ENCODE measurements at regions not wholly inside any gene's neighbourhood (a gene's known extent, or its start where the extent isn't known, plus 50 kb on each side); places are given as distances from the start of the nearest gene placed in this dataset.

DNA sequence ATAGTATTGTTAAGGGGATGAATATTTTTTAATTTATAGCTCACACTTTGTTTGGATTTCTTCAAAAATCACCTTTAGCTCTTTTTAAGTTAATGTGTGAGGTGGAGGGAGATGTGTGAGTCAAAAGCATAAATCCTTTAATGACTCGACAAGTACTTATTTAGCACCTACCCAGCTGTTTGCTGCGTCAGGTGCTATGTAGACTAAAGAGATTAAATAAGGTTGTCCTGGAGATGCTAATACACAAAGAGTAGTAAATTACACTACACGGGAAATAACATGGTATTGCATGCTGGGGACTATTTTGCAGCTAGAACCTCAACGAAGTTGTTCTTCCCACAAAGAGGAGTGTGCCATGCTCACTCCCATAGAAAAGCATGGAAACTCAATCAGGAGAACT is 583.3 kb upstream of the TENM4 start:
- TF ChIP-seq ZFP3 (CRISPR knock-in tag; IDR thresholded peaks at IDR 0.05) (no peak), ZNF8 (CRISPR knock-in tag; IDR thresholded peaks at IDR 0.05) (no peak), ZC3H10 (CRISPR knock-in tag; IDR thresholded peaks at IDR 0.05) (no peak), ARNTL (CRISPR knock-in tag; IDR thresholded peaks at IDR 0.05; ENCODE audit: borderline replicate concordance, low read depth) (no peak), CSDC2 (CRISPR knock-in tag; IDR thresholded peaks at IDR 0.05) (no peak), ZFP30 (CRISPR knock-in tag; IDR thresholded peaks at IDR 0.05) (no peak), RARB (CRISPR knock-in tag; IDR thresholded peaks at IDR 0.05) (no peak), ZNF565 (CRISPR knock-in tag; conservative IDR thresholded peaks at IDR 0.05; ENCODE audit: low read depth) (no peak), ZNF70 (CRISPR knock-in tag; IDR thresholded peaks at IDR 0.05) (no peak), BACH2 (CRISPR knock-in tag; IDR thresholded peaks at IDR 0.05; ENCODE audit: borderline replicate concordance) (no peak), SNAI2 (CRISPR knock-in tag; IDR thresholded peaks at IDR 0.05) (no peak)
- TF ChIP-seq, protein P1, sequence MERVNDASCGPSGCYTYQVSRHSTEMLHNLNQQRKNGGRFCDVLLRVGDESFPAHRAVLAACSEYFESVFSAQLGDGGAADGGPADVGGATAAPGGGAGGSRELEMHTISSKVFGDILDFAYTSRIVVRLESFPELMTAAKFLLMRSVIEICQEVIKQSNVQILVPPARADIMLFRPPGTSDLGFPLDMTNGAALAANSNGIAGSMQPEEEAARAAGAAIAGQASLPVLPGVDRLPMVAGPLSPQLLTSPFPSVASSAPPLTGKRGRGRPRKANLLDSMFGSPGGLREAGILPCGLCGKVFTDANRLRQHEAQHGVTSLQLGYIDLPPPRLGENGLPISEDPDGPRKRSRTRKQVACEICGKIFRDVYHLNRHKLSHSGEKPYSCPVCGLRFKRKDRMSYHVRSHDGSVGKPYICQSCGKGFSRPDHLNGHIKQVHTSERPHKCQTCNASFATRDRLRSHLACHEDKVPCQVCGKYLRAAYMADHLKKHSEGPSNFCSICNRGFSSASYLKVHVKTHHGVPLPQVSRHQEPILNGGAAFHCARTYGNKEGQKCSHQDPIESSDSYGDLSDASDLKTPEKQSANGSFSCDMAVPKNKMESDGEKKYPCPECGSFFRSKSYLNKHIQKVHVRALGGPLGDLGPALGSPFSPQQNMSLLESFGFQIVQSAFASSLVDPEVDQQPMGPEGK (CRISPR knock-in tag; IDR thresholded peaks at IDR 0.05; ENCODE audit: borderline replicate concordance) = no peak
- TF ChIP-seq, protein P2, sequence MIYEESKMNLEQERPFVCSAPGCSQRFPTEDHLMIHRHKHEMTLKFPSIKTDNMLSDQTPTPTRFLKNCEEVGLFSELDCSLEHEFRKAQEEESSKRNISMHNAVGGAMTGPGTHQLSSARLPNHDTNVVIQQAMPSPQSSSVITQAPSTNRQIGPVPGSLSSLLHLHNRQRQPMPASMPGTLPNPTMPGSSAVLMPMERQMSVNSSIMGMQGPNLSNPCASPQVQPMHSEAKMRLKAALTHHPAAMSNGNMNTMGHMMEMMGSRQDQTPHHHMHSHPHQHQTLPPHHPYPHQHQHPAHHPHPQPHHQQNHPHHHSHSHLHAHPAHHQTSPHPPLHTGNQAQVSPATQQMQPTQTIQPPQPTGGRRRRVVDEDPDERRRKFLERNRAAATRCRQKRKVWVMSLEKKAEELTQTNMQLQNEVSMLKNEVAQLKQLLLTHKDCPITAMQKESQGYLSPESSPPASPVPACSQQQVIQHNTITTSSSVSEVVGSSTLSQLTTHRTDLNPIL (CRISPR knock-in tag; IDR thresholded peaks at IDR 0.05; ENCODE audit: low read depth) = no peak

All from SK-N-SH treated with all-trans-retinoic acid at 6 μM for 48 hours (cell line).